ENCODE measurements at regions not wholly inside any gene's neighbourhood (a gene's known extent, or its start where the extent isn't known, plus 50 kb on each side); places are given as distances from the start of the nearest gene placed in this dataset.

- TF ChIP-seq CTCF (IDR thresholded peaks at IDR 0.05; ENCODE audit: low read depth, low read length), result no peak
- Histone ChIP-seq H3K27ac (ENCODE audit: low read depth, low read length) (no peak overlapping the region), H3K9me3 (ENCODE audit: control insufficient read depth, insufficient read depth, low read length) (no peaks in the 10 kb centered on the region; the same call in 1 of the 2 replicates), H3K4me3 (ENCODE audit: low read depth, low read length) (no peak overlapping the region), H3K27me3 (ENCODE audit: control insufficient read depth, insufficient read depth, low read length) (peaks cover 8% of the 10 kb centered on the region)
- no peak for DNase-seq (ENCODE audit: low read depth, low spot score)
- POLR2A ChIA-PET, result interaction anchor here (0.6 kb wide), 1 partner anchor 26 kb away, joined by 7 read pairs; no protein-coding TSS in a partner anchor
- CTCF ChIA-PET, result interaction anchor here (6.7 kb wide), 1 partner anchor 20 kb away, joined by 58 read pairs; no protein-coding TSS in a partner anchor
Observed at GRCh38 chr15:31468911-31469785, 142.5 kb downstream of the KLF13 start.

- DNase-seq (ENCODE audit: low read depth, low spot score), result no peak
- Histone ChIP-seq H3K9me3 (ENCODE audit: control insufficient read depth, insufficient read depth, low read length) (no peaks in the 10 kb centered on the region; the same call in 1 of the 2 replicates), H3K27ac (ENCODE audit: low read depth, low read length) (no peak overlapping the region), H3K27me3 (ENCODE audit: control insufficient read depth, insufficient read depth, low read length) (peaks cover 8% of the 10 kb centered on the region), H3K4me3 (ENCODE audit: low read depth, low read length) (no peak overlapping the region)
- POLR2A ChIA-PET, result interaction anchor here (0.6 kb wide), 1 partner anchor 26 kb away, joined by 7 read pairs; no protein-coding TSS in a partner anchor
- CTCF ChIA-PET, result interaction anchor here (6.7 kb wide), 1 partner anchor 19 kb away, joined by 58 read pairs; no protein-coding TSS in a partner anchor
- TF ChIP-seq CTCF (IDR thresholded peaks at IDR 0.05; ENCODE audit: low read depth, low read length), result no peak
Observed at GRCh38 chr15:31469786-31470525, 143.3 kb downstream of the KLF13 start.

- H3K27ac ChIP-seq (ENCODE audit: low read depth, low read length), result no peak overlapping the region
- TF ChIP-seq CTCF (IDR thresholded peaks at IDR 0.05; ENCODE audit: low read depth, low read length), result no peak
- H3K9me3 ChIP-seq (ENCODE audit: control insufficient read depth, insufficient read depth, low read length), result no peaks in the 10 kb centered on the region; the same call in 1 of the 2 replicates
- H3K27me3 ChIP-seq (ENCODE audit: control insufficient read depth, insufficient read depth, low read length), result peaks cover 6% of the 10 kb centered on the region
- ChIA-PET POLR2A (interaction anchor here (1.9 kb wide), 1 partner anchor 13 kb away, joined by 5 read pairs; no protein-coding TSS in a partner anchor), CTCF (interaction anchor here (0.6 to 6.7 kb wide), 2 partner anchors 18 to 290 kb away, joined by 3 to 58 read pairs; no protein-coding TSS in a partner anchor)
- no peak overlapping the region for H3K4me3 ChIP-seq (ENCODE audit: low read depth, low read length)
- DNase-seq (ENCODE audit: low read depth, low spot score), result no peak
Observed at GRCh38 chr15:31470756-31471155, 144.1 kb downstream of the KLF13 start.

- ChIA-PET CTCF (interaction anchor here (1.1 to 6.7 kb wide), 2 partner anchors 17 to 37 kb away, joined by 6 to 58 read pairs; no protein-coding TSS in a partner anchor), POLR2A (interaction anchor here (0.6 to 1.9 kb wide), 7 partner anchors 13 to 1797 kb away, joined by 3 to 8 read pairs (median 5); partner anchors contain the start of gene KLF13)
- H3K4me3 ChIP-seq (ENCODE audit: low read depth, low read length), result no peak overlapping the region
- H3K9me3 ChIP-seq (ENCODE audit: control insufficient read depth, insufficient read depth, low read length), result no peaks in the 10 kb centered on the region; the same call in 1 of the 2 replicates
- peak overlapping the region; percentile 89 for H3K27ac ChIP-seq (ENCODE audit: low read depth, low read length)
- no peak for TF ChIP-seq CTCF (IDR thresholded peaks at IDR 0.05; ENCODE audit: low read depth, low read length)
- peak; percentile 82 for DNase-seq (ENCODE audit: low read depth, low spot score)
- H3K27me3 ChIP-seq (ENCODE audit: control insufficient read depth, insufficient read depth, low read length), result peaks cover 6% of the 10 kb centered on the region
Observed at GRCh38 chr15:31471731-31472430, 145.2 kb downstream of the KLF13 start.
